IMR-90 (cell line): ENCODE measurements at regions not wholly inside any gene's neighbourhood (a gene's known extent, or its start where the extent isn't known, plus 50 kb on each side); places are given as distances from the start of the nearest gene placed in this dataset.

ENCODE experiments used
- ATAC-seq: fragments of 200-7000 bp; cut with Tn5 transposase; 2 replicates; pipeline ENCODE4 v1.9.1; 2020; ENCODE audit warnings: low read depth, mild to moderate bottlenecking, moderate library complexity
- BruUV-seq: library from RNA; stranded (reverse); fragments of 400-500 nt; replicated peaks from 2 replicates; lab custom pipeline; 2021; lab: Mats Ljungman, UMichigan
- CTCF ChIA-PET: fragments of 300-600 bp; formaldehyde crosslinking; extraction: SDS; loops from one replicate; lab custom pipeline; 2021; ENCODE audit warnings: antibody characterized with exemption; lab: Yijun Ruan, JAX
- POLR2A ChIA-PET: fragments of 300-600 bp; sonication (Branson Sonifier 250); formaldehyde crosslinking; loops from one replicate; lab custom pipeline; 2022; ENCODE audit warnings: antibody characterized with exemption; ENCODE audit not compliant: unreplicated experiment; lab: Charles Lee
- DNase-seq: peaks from one replicate; pipeline ENCODE4 v3.0.0; 2013
- H2AFZ ChIP-seq: replicated peaks from 2 replicates; pipeline ENCODE3; 2013; ENCODE audit warnings: low read length, mild to moderate bottlenecking; ENCODE audit not compliant: poor library complexity
- H2AK5ac ChIP-seq: 2 replicates; pipeline ENCODE4 v1.6.1; 2013; ENCODE audit warnings: low read depth, low read length, inconsistent platforms
- H2AK9ac ChIP-seq: replicated peaks from 2 replicates; pipeline ENCODE3; 2013; ENCODE audit warnings: mild to moderate bottlenecking, low read depth, low read length, moderate library complexity; ENCODE audit not compliant: poor library complexity
- H2BK120ac ChIP-seq: 2 replicates; pipeline ENCODE4 v1.6.1; 2013; ENCODE audit warnings: low read depth, low read length, inconsistent platforms
- H2BK15ac ChIP-seq: 3 replicates; pipeline ENCODE4 v1.6.1; 2013; ENCODE audit warnings: low read depth, low read length, inconsistent platforms
- H2BK20ac ChIP-seq: 2 replicates; pipeline ENCODE4 v1.6.1; 2013; ENCODE audit warnings: low read depth, mild to moderate bottlenecking, inconsistent platforms, low read length, moderate library complexity
- H2BK5ac ChIP-seq: 2 replicates; pipeline ENCODE4 v1.6.1; 2013; ENCODE audit warnings: mild to moderate bottlenecking, low read depth, low read length, inconsistent platforms; ENCODE audit not compliant: poor library complexity, severe bottlenecking
- H3K14ac ChIP-seq: replicated peaks from 2 replicates; pipeline ENCODE4 v1.6.1; 2013; ENCODE audit warnings: low read depth, low read length, inconsistent platforms
- H3K18ac ChIP-seq: 2 replicates; pipeline ENCODE4 v1.6.1; 2013; ENCODE audit warnings: low read depth, low read length, control low read depth
- H3K23ac ChIP-seq: 2 replicates; pipeline ENCODE4 v1.6.1; 2013; ENCODE audit warnings: low read depth, low read length, inconsistent platforms
- H3K27ac ChIP-seq: 2 replicates; pipeline ENCODE4 v1.5.1; 2013; ENCODE audit warnings: mild to moderate bottlenecking, control low read depth, low read length; ENCODE audit not compliant: insufficient read depth
- H3K27me3 ChIP-seq: 2 replicates; pipeline ENCODE4 v1.6.1; 2013; ENCODE audit warnings: low read length; ENCODE audit not compliant: control insufficient read depth, insufficient read depth
- H3K36me3 ChIP-seq: 2 replicates; pipeline ENCODE4 v1.6.1; 2013; ENCODE audit warnings: low read length, mixed read lengths; ENCODE audit not compliant: control insufficient read depth, insufficient read depth
- H3K4ac ChIP-seq: 2 replicates; pipeline ENCODE4 v1.6.1; 2013; ENCODE audit warnings: low read depth, low read length, inconsistent platforms
- H3K4me1 ChIP-seq: 2 replicates; pipeline ENCODE4 v1.6.1; 2013; ENCODE audit warnings: low read length, mixed read lengths; ENCODE audit not compliant: control insufficient read depth, insufficient read depth
- H3K4me2 ChIP-seq: 2 replicates; pipeline ENCODE4 v1.6.1; 2013; ENCODE audit warnings: low read depth, mild to moderate bottlenecking, control low read depth, low read length, moderate library complexity
- H3K4me3 ChIP-seq: 2 replicates; pipeline ENCODE4 v1.5.1; 2013; ENCODE audit warnings: low read depth, mild to moderate bottlenecking, control low read depth, low read length, moderate library complexity; ENCODE audit not compliant: insufficient read depth
- H3K56ac ChIP-seq: 2 replicates; pipeline ENCODE4 v1.6.1; 2013; ENCODE audit warnings: low read length, inconsistent platforms; ENCODE audit not compliant: insufficient read depth; ENCODE audit errors: extremely low read depth
- H3K79me1 ChIP-seq, 2 experiments: 2 replicates each; pipeline ENCODE4 v1.6.1; 2013; ENCODE audit warnings: low read length in 2 of 2, inconsistent platforms in 1 of 2, low read depth in 1 of 2
- H3K9ac ChIP-seq: 2 replicates; pipeline ENCODE4 v1.6.1; 2013; ENCODE audit warnings: low read depth, low read length, control low read depth
- H3K9me1 ChIP-seq: 2 replicates; pipeline ENCODE4 v1.6.1; 2013; ENCODE audit warnings: low read length, inconsistent platforms; ENCODE audit not compliant: insufficient read depth
- H3K9me3 ChIP-seq: 2 replicates; pipeline ENCODE4 v1.6.1; 2013; ENCODE audit warnings: low read length; ENCODE audit not compliant: control insufficient read depth, insufficient read depth
- H4K20me1 ChIP-seq: 2 replicates; pipeline ENCODE4 v1.6.1; 2013; ENCODE audit warnings: low read length, inconsistent platforms; ENCODE audit not compliant: insufficient read depth
- H4K5ac ChIP-seq: 2 replicates; pipeline ENCODE4 v1.6.1; 2013; ENCODE audit warnings: mild to moderate bottlenecking, low read depth, low read length, control low read depth
- H4K8ac ChIP-seq, 2 experiments: 2 replicates each; pipeline ENCODE4 v1.6.1; 2013; ENCODE audit warnings: low read depth in 2 of 2, low read length in 2 of 2, control low read depth in 1 of 2, inconsistent platforms in 1 of 2
- H4K91ac ChIP-seq: 2 replicates; pipeline ENCODE4 v1.6.1; 2013; ENCODE audit warnings: low read depth, low read length, inconsistent platforms; ENCODE audit not compliant: insufficient read depth
- ELK1 ChIP-seq: fragments of 150-350 bp; IDR thresholded peaks from 2 replicates; pipeline ENCODE4 v1.6.1; 2016; ENCODE audit warnings: low read depth, mild to moderate bottlenecking, low read length, moderate library complexity, borderline replicate concordance
- MAFK ChIP-seq: IDR thresholded peaks from 2 replicates; pipeline ENCODE4 v1.6.1; 2012; ENCODE audit warnings: low read depth, low read length, improper control_type of control experiment
- NFE2L2 ChIP-seq: fragments of 150-350 bp; IDR thresholded peaks from 2 replicates; pipeline ENCODE4 v1.6.1; 2016; ENCODE audit warnings: low read depth, mild to moderate bottlenecking, low read length
- USF2 ChIP-seq: fragments of 150-350 bp; IDR thresholded peaks from 2 replicates; pipeline ENCODE4 v1.6.1; 2017; ENCODE audit warnings: mild to moderate bottlenecking, antibody characterized with exemption, low read length, low read depth
- WGBS, 2 experiments: methylation state at CpG; one replicate each; pipeline versions ENCODE4 v1.1.5 to v1.1.7; 2013; ENCODE audit warnings: missing lambda C conversion rate in 2 of 2; ENCODE audit not compliant: insufficient read length in 1 of 2; ENCODE audit errors: extremely low coverage in 2 of 2; 5-methylcytosine and 5-hydroxymethylcytosine counted together
- dilution Hi-C: fragments of 300-500 bp; cut with HindIII; formaldehyde crosslinking; loops from one replicate; pipeline ENCODE4 v1.14.3; 2018; ENCODE audit warnings: low sequenced_read_pairs; ENCODE audit not compliant: unreplicated experiment
- in situ Hi-C: fragments of 300-500 bp; cut with MboI; formaldehyde crosslinking; loops from 3 replicates; pipeline ENCODE4 v1.14.3; 2019; ENCODE audit warnings: low sequenced_read_pairs, inconsistent platforms, mixed read lengths
- intact Hi-C: fragments of 100-400 bp; cut with micrococcal nuclease; formaldehyde crosslinking; loops from 2 replicates; pipeline ENCODE4 v1.10.0; 2022

DNA sequence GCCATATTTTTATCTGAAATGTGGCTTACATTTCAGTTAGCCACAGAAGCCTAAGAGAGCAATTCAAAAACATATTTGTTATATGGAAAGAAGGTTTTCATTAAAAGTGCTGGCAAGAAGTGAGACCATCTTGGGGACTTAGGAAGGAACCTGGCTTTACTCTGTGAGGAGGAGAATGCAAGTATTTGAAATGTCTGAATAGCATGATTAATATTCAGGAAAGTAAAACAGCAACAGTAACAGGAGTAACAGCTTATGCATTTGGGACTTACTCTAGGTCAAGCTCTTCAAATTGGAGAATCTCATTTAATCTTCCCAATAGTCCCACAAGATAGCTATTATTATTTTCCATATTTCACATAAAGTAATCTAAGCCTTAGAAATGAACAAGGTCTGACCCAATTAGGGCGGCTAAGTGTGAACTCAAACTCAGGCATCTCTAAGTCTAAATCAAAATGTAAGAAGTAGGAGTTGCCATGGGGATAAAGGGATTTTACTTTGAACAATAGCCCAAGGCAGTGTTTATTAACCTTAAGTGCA is 816.5 kb downstream of the BCKDHB start:
- dilution Hi-C loops = no loop called here
- H4K8ac ChIP-seq = no peak overlapping the region
- no peak overlapping the region for H3K27ac ChIP-seq
- H3K9me1 ChIP-seq = no peaks in the 10 kb centered on the region
- CTCF ChIA-PET = interaction anchor here (1.1 kb wide), 1 partner anchor 78 kb away, joined by 3 read pairs; no protein-coding TSS in a partner anchor
- no peaks in the 10 kb centered on the region for H3K79me1 ChIP-seq
- no peak overlapping the region for H3K56ac ChIP-seq
- in situ Hi-C loops = no loop called here
- H2BK120ac ChIP-seq = no peak overlapping the region
- H2BK15ac ChIP-seq = no peak overlapping the region
- H3K23ac ChIP-seq = no peak overlapping the region
- no peak overlapping the region for H2AK5ac ChIP-seq
- no peak overlapping the region for H3K4ac ChIP-seq
- no peak overlapping the region for H4K5ac ChIP-seq
- no TSS peak for BruUV-seq
- H3K4me2 ChIP-seq = no peak overlapping the region
- no peaks in the 10 kb centered on the region for H3K36me3 ChIP-seq
- H3K4me1 ChIP-seq = no peaks in the 10 kb centered on the region
- intact Hi-C loops = no loop called here
- no peak overlapping the region for H2AK9ac ChIP-seq
- no CpG with 5 or more reads among the region's 1 CpG for WGBS, 2 experiments
- H2BK5ac ChIP-seq = no peak overlapping the region
- POLR2A ChIA-PET = no interaction called here
- no peaks in the 10 kb centered on the region for H4K20me1 ChIP-seq
- no peak overlapping the region for H4K91ac ChIP-seq
- no peak overlapping the region for H3K9ac ChIP-seq
- H2AFZ ChIP-seq = no peak overlapping the region
- no peak overlapping the region for H3K4me3 ChIP-seq
- TF ChIP-seq NFE2L2 (no peak), ELK1 (no peak), MAFK (no peak), USF2 (no peak)
- no peaks in the 10 kb centered on the region for H3K27me3 ChIP-seq
- DNase-seq = no peak
- H3K18ac ChIP-seq = no peak overlapping the region
- H3K14ac ChIP-seq = no peak overlapping the region
- no peak for ATAC-seq
- H2BK20ac ChIP-seq = no peak overlapping the region
- H3K9me3 ChIP-seq = no peaks in the 10 kb centered on the region
